NCI-H2107 treated with DMSO at 0.1 percent for 48 hours (cell line): ENCODE measurements at regions not wholly inside any gene's neighbourhood (a gene's known extent, or its start where the extent isn't known, plus 50 kb on each side); places are given as distances from the start of the nearest gene placed in this dataset.

ENCODE experiments used
- DNase-seq: peaks from one replicate; lab custom pipeline; 2025; ENCODE audit not compliant: unreplicated experiment; lab: John Stamatoyannopoulos, UW

DNA sequence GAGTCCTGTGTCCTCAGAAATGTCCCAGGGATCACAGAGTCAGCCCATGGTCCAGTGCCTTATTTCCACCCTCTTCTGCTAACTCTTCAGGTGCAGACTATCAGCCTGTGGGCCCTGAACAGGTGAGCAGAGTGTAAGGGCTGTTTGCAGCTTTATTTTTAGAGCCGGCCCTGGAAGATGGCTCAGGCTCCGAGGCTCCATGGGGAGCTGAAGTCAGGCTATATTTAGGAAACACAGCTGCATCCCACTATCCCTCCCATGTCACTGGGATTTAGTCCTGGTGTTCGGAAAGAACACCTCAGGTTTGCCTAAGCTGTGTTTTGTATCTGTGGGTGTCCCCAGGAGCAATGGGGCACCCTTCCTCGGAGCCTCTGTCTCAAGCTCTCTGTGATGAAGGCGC is 126.9 kb downstream of the RPS24 start:
- no peak for DNase-seq

DNA sequence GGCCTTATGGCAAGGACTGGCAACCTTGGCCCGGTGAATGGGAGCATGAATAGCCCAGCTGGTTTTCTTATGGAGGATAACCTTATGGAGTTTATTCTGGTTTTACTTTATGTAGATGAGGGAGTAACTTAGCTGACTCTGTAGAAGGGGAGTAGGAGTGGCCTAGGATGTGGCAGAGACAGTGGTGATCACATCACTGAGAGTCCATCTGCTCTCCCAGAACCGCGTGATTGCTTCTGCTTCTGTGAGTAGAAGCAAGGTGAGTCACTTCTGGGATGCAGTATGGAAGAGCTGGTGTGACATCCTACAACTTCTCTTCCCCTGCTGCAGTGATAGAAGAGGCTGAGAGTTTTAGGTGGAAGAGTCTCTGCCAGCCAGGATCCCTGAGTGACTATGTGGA is 129.2 kb downstream of the RPS24 start:
- DNase-seq: no peak

DNA sequence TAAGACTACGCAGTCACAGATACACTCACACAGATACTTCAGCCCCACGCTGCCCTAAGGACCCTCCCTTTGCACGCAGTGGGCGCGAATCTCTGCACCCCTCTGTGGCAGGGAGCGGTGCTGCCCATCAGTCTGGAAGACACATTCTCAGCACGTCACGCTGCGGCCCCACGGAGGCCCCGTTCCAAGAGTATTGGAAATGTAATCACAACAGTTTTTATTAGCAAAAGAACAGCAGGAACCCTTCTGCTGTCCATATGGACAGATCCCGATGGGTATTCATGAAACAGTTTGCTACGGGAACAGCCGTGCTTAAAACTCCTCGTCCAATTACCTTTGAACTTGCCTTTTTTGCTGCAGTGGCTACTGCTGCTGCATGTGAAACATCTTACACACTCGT is 131.0 kb downstream of the RPS24 start:
- no peak for DNase-seq

DNA sequence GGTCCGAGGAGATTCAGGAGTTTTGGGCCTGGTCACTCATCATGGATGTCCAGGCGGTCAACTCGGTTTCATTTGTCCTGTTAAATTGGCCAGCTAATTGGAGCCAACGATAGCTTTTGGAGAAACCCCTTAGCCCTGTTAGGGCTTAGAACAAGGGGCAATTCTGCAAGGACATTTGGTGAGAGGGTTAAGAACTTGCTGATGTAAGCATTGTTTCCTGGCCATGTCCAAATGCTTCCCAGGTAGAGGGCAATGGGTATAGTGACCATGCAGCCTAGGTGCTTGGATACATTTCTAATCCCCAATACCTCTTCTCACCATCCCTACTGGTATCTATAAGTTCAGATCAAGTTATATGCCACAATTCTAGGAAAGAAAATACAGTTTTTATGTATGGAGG is 131.5 kb downstream of the RPS24 start:
- no peak for DNase-seq

DNA sequence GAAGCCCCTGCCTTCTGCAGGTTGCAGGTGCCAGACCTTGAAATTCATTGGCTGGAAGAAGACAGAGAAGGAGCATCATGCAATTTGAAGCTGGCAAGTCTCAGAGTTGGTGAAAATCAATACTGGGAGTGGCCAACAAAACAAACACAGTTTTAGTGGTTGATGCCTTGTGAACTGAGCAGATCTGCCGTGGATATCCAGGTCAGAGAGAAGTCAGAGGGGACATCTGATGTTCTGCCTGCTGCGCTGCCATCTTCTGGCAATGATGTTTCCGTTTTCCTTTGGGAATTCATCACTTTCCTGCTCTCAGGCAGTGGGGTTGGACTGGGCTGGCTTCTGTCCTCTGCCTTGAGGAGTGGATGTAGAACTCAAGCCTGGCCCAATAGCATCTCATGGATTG is 132.0 kb downstream of the RPS24 start:
- peak; percentile 23 for DNase-seq

DNA sequence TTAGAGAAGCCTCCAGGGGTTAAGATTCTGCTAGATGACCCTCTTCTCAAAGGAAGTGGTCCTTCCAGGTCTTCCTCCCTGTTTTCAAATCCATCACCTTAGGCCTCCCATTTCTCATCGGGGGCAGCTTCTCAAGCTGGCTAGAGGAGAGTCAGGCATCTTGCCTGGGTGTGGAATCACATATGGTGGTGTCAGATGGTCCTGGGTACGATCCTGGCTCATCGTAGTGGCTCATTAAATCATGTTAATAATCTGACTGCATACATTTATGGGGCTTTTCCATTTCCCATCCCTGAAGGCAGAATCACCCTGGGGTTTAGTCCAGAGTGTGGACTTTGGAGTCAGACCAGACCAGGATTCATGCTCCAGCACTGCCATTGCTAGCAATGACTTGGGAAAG is 132.6 kb downstream of the RPS24 start:
- DNase-seq: no peak

DNA sequence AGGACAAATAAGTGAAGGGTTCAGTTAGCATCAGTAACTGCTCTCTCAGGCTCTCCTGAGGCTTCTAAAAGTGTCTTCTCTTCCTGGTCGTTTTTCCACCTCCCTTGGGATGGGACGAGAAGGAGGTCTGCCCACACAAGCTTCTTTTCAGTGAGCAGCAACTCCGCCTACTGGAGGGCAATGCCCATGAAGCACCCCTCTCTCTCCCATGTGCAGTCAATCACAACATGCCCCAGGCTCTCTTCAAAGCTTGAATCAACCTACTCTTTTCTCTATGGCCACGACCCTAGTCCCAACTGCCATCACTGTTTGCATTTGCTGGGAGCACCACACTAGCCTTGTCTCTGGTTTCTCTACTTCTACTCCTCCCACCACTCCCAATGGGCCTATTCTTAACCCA is 135.6 kb downstream of the RPS24 start:
- no peak for DNase-seq

DNA sequence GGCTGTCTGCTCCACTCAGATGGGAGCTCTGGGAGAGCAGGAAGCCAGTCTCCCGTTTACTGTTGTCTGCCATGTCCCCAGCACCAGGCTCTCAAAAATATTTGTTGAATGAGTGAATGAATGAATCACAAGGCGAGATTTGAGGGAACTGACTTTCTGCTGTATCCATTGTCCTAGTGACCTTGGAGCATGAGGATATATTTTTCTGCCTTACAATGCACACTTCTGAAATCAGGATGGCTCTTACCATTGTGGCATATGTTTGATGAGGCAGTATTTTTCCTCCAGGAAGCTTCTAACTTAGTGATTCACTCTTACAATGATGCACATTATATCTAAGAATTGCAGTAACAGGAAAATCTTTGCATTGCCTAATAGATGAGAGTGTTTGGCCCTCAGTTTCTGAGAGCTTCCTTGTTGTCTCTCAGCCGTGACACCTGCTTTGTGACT is 136.4 kb downstream of the RPS24 start:
- no peak for DNase-seq

DNA sequence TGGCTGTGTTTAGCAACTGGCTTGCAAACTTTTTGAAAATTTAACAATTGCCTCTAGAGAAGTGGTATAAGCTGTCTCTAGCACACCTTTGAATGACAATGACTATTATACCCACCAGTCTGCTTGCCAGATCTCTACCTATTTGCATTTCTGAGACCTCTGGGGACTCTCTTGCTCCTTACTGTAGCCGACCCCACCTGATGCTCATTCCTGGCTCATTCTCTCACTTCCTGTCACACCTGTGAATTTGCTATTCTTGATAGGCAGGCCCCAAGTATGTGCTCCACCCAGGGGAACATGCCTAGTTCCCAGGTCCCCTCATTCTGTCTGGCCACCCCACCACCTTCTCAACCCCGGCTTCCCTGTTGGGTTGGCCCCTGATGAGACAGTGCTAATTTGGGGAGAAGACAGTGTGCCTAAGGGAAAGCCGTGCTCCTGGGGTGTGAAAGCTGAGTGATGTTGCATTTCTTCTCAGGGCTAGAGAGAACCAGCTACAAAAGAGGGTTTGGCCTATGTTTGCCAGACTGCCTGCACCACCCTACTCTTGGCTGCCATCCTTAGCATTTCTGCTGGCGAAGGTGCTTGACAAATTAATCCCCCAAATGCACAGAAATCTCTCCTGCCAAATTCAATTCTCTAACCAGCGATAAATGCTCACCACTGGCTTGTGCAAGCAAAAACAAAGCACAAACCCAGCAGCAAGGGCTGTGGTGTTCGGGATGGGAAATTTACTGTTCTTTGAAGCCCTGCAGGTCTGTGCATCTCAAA is 138.2 kb downstream of the RPS24 start:
- no peak for DNase-seq

DNA sequence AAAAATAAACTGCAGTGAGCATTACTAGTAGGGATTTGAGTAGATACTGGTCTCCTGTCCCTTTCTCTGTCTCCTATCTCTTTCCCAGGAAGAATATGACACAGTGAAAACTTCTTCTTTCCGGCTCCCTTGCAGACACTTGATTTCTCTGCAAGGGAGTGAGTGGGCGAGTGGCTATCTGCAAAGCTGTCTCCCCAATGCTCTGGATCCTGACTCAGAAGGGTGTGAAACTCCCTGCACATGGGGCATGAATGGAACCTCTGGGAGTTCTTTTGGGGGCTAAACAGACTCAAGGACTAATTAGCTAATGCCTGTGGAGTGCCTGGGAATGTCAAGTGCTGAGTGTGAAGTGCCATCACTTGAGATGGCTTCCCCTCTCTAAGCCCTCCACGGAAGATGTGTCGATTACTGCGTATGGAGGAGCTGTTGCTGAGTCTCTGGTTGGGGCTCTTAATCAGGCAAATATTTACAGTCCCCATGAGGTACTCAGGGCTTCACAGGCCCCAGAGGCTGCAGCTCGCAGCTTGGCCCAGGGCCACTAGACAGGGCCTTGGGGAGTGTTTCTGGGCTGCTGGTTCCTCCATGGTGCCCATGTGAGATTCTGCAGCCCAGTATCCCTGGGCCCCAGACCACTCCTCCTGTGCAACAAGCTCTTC is 139.8 kb downstream of the RPS24 start:
- no peak for DNase-seq

DNA sequence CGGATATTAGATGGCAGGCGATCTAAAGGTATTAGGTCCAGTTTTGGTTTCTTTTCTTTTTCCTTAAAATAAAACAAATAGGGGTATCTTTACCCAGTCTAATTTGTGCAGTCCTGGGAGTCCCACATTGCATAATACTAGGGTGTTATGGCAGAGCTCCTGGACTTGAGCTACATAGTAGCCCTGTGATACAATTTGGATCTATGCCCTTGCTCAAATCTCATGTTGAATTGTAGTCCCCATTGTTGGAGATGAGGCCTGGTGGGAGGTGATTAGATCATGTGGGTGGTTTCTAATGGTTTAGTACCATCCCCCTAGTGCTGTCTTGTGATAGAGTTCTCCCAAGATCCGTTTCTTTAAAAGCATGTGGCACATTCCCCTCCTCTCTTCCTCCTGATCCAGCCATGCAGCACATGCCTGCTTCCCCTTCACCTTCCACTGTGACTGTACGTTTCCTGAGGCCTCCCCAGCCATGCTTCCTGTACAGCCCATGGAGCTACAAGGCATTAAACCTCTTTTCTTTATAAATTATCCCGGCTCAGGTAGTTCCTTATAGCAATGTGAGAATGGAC is 141.9 kb downstream of the RPS24 start:
- no peak for DNase-seq

DNA sequence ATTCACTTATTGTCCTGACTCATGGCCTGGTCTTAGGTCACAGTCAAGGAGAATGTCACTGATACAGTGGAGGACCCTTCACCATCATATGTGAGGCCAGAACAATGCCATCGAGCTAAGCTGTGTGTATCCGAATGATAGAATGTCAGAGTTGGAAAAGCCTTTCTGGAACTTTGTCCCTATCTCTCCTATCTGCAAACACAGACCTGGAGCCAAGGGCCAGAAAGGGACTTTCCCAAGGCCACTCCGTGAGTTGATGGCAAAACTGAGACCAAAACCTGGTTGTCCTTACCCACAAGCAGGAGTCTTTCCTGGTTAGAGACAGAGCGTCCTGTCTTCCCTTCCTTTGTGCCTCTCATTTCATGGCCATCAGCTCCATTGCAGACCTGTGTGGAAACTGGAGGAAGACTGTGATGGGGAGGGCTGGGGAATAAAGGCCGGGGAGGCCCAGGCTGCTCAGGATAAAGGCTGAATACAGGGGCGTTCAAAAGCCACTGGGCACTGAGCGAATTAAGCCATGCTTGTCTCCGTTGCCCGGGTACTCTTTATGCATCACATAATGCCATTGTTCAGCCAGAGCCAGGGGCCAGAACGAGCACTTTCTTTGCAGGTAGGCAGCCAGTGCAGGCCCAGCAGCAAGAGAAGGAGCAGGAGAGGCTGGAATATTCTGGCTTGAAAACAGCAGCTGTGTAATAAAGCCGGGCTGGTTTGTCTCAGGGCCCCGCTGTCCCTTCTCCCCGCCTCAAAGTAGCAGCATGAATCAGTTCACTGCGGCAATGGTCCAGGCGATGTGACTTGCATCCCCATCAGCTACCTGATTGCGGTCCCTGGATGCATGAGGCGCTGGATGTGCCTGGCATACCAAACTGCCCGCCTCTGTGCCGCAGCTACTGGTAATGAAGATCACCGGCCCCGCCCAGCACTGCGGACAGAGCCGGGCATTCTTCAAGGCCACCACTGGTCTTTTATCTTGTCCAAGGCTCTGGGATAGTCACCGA is 143.0 kb downstream of the RPS24 start:
- DNase-seq: no peak

DNA sequence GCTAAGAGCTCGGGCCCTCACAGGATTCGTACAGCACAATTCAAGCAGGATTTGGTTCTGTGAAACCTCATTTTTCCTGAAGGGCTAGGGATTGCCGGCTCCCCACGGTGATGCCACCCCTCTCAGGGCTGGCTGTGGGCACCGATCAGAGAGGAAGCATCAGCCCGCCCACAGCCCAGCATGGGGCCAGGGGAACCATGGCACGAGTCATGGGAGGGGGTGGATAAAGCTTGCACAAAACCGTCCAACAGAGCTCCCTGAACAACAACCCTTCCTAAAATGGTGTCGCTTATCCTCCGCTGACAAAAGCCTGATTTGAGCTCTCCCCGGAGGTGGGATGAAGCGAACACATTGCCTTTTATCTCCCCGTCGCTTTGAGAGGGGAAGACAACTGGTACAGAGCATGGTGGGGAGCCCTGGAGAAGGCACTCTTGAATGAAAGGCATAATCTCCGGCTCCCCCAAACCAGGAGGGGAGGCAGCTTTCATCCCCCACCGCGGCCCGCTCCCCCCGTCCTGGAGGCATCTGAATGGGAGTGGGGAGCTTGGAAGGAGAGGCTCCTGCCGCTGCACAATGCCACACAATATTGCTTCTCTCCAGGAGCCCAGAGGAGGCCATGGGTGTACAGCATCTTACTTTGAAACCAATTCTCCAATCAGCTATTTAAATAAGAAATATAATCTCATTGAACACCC is 144.0 kb downstream of the RPS24 start:
- DNase-seq: no peak

DNA sequence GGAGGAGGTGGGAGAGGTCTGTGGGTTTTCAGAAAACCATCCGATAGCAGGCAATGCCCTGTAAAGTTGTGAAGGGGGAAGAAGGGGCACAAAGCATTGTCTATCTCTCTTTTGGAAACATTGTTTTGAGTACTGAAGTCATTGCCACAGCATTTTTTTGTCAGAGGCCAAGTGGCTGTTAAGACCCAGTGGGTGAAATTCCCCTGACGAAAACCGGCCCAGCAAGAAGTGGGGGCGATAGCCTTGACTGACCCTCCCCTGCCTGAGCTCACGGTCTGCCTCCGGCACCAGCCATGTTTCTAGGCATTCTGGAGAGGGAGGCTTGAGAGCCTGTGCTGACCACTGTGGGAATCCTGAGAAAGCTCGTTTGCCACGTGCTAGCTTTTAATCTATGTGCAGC is 144.7 kb downstream of the RPS24 start:
- DNase-seq: no peak

DNA sequence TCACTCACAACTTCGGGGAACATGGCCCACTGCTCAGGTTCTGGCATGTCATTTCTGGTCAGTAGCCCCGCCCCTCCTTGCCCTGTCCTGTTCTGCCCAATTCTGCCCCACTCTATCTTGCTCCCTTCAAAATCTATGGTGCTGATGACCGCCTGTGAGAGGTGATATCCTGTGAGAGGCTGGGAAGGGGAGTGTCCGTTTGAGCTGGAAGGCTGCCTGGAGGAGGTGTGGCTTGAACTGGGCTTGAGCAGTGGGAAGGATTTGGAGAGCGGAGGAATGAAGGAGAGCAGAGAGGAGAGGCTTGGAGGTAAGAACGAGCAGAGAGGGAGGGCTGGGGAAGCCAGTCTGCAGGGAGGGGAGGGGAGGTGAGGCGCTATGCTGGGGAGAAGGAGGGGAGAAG is 145.3 kb downstream of the RPS24 start:
- DNase-seq: no peak

DNA sequence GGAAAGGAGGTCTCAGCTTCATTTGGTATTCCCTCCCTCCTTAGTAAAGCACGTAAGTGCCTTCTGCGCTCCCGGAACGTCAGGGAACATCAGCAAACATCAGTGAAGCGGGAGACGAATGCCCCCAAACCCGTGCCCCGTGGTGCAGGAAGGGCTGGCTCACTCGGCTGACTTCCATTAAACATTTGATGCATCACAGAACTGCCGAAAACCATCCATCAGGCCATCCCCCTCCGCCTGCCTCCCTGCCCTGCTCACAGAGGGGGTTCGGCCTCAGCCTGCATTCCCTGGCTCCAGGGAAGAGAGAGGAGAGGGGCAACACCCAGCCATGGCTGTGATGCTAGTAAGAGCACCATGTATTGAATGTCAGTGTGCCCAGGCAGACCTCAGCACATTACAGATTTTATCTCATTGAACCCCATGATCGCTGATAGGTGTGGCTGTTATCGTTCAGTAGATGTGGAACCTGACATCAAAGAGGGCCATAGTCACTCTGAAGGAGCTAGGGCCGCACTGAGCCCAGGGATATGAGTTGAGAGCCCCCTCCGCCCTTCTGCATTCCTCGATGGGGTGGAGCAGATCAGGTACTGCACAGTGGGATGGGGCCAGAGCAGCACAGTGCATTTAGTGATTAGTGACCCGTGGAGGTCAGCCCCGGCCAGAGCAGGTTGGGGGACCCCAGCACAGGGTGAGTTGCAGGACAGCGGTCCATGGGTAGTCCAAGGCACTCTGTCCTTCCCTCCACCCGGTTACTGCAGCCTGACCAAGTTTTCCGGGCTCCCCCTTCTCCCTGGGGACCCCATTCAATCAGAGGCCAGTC is 146.4 kb downstream of the RPS24 start:
- no peak for DNase-seq

DNA sequence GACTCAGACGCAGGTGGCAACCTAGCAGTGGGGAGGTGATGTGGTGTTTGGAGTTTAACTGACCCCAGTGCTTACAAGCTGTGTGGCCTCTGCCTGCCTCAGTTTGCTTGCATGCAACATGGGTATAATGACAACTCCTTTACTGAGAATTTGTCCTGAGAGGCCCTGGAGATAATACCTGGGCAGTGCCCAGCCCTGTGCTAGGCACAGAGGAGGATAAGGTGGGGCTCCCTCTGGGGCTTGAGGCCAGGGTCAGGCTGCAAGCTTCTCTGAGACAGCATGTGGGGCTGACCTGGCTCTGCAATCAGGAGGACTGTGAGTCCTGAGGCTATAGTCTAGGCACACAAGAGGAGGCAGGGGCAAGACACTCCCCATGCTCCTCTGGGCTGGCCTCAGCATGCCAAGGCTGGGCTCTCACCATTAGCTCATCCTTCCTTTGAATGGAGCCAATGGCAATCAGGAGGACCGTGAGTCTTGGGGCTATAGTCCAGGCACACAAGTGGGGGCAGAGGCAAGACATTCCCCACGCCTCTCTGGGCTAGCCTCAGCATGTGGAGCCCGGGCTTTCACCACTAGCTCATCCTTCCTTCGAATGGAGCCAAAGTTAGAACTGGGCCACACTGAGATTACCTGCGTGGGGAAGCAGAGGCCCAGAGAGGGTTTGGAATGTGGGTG is 147.9 kb downstream of the RPS24 start:
- DNase-seq: no peak

DNA sequence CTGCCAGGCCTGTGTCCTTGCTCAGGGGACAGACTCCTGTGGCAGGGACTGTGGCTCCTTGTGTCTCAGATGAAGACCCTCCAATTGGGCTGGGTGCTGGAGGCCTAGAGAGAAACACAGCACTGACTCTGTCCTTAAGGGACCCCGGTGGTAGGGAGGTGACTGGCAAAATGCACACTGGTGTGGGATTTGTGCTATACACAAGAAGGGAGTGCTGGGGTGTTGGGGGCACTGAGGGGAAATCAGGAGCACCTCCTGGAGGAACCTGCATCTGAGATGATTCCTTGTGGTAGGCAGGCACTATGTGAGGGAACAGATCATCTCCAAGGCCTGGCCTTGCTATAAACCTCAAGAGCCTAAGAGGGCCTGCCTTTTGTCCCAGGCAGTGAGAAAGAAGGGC is 149.2 kb downstream of the RPS24 start:
- DNase-seq: no peak
